Smooth muscle cell (in vitro differentiated cells): ENCODE measurements at regions not wholly inside any gene's neighbourhood (a gene's known extent, or its start where the extent isn't known, plus 50 kb on each side); places are given as distances from the start of the nearest gene placed in this dataset.

Experiments
- DNase-seq: peaks from one replicate; lab custom pipeline; 2025; ENCODE audit not compliant: unreplicated experiment; lab: John Stamatoyannopoulos, UW
- H2AFZ ChIP-seq: fragments of 200-600 bp; sonication (generic); 2 replicates; pipeline ENCODE4 v1.6.0; 2016; ENCODE audit warnings: antibody characterized with exemption, low read depth, mild to moderate bottlenecking
- H3F3A ChIP-seq: fragments of 200-600 bp; sonication (generic); 2 replicates; pipeline ENCODE4 v1.6.0; 2017; ENCODE audit warnings: antibody characterized with exemption, low read depth
- H3K27ac ChIP-seq: fragments of 200-600 bp; sonication (generic); 2 replicates; pipeline ENCODE4 v1.5.1; 2016; ENCODE audit warnings: low read depth, mild to moderate bottlenecking
- H3K27me3 ChIP-seq: fragments of 200-600 bp; sonication (generic); 2 replicates; pipeline ENCODE4 v1.6.1; 2016; ENCODE audit warnings: low read depth, mild to moderate bottlenecking
- H3K36me3 ChIP-seq: fragments of 200-600 bp; sonication (generic); 2 replicates; pipeline ENCODE4 v1.5.1; 2016; ENCODE audit warnings: low read depth
- H3K4me1 ChIP-seq: fragments of 200-600 bp; sonication (generic); 2 replicates; pipeline ENCODE4 v1.5.1; 2016; ENCODE audit warnings: low read depth
- H3K4me2 ChIP-seq: fragments of 200-600 bp; sonication (generic); 2 replicates; pipeline ENCODE4 v1.6.0; 2016; ENCODE audit warnings: mild to moderate bottlenecking
- H3K4me3 ChIP-seq: fragments of 200-600 bp; sonication (generic); 2 replicates; pipeline ENCODE4 v1.5.1; 2016; ENCODE audit warnings: mild to moderate bottlenecking
- H3K79me2 ChIP-seq: fragments of 200-600 bp; sonication (generic); 2 replicates; pipeline ENCODE4 v1.6.0; 2016; ENCODE audit warnings: low read depth, mild to moderate bottlenecking
- H3K9ac ChIP-seq: fragments of 200-600 bp; sonication (generic); 2 replicates; pipeline ENCODE4 v1.6.0; 2016; ENCODE audit warnings: low read depth
- H3K9me3 ChIP-seq: fragments of 200-600 bp; sonication (generic); replicated peaks from 2 replicates; pipeline ENCODE4 v1.5.1; 2016; ENCODE audit warnings: low read depth
- H4K20me1 ChIP-seq: fragments of 200-600 bp; sonication (generic); 2 replicates; pipeline ENCODE4 v1.6.0; 2016; ENCODE audit warnings: low read depth
- CTCF ChIP-seq: fragments of 200-600 bp; sonication (generic); IDR thresholded peaks from 2 replicates; pipeline ENCODE4 v1.5.1; 2017; ENCODE audit warnings: borderline replicate concordance, mild to moderate bottlenecking, antibody characterized with exemption; ENCODE audit not compliant: insufficient read depth, poor library complexity, severe bottlenecking
- WGBS: methylation state at CpG from one replicate; pipeline ENCODE4 v1.1.7; 2016; ENCODE audit warnings: low lambda C conversion rate; 5-methylcytosine and 5-hydroxymethylcytosine counted together

GRCh38 chr16:86380030-86380429 lies 130.3 kb upstream of the FOXF1 start:
- no peak overlapping the region for H3K4me3 ChIP-seq
- no peaks in the 10 kb centered on the region for H3K27me3 ChIP-seq
- no peak overlapping the region for H3K9ac ChIP-seq
- no peak overlapping the region for H3K27ac ChIP-seq
- DNase-seq, result no peak
- no peaks in the 10 kb centered on the region for H3K36me3 ChIP-seq
- no peak for TF ChIP-seq CTCF
- no peaks in the 10 kb centered on the region for H3K79me2 ChIP-seq
- no peaks in the 10 kb centered on the region for H3K9me3 ChIP-seq
- H3K4me1 ChIP-seq, result no peaks in the 10 kb centered on the region
- H3K4me2 ChIP-seq, result no peak overlapping the region
- no peak overlapping the region for H2AFZ ChIP-seq
- WGBS, result 85% methylated on average over 9 of the region's 9 CpGs
- no peaks in the 10 kb centered on the region for H4K20me1 ChIP-seq
- no peaks in the 10 kb centered on the region for H3F3A ChIP-seq

GRCh38 chr16:86381491-86381890 lies 128.8 kb upstream of the FOXF1 start:
- Histone ChIP-seq H3K4me3 (no peak overlapping the region), H3K79me2 (no peaks in the 10 kb centered on the region), H3K27me3 (no peaks in the 10 kb centered on the region), H3K9ac (no peak overlapping the region), H3K4me1 (no peaks in the 10 kb centered on the region), H3K9me3 (no peaks in the 10 kb centered on the region), H3K36me3 (no peaks in the 10 kb centered on the region), H3F3A (no peaks in the 10 kb centered on the region), H3K4me2 (no peak overlapping the region), H2AFZ (no peak overlapping the region), H3K27ac (no peak overlapping the region), H4K20me1 (no peaks in the 10 kb centered on the region)
- WGBS, result 85% methylated on average over 7 of the region's 7 CpGs
- no peak for DNase-seq
- TF ChIP-seq CTCF, result no peak

GRCh38 chr16:86382067-86382773 lies 128.1 kb upstream of the FOXF1 start:
- Histone ChIP-seq H3K36me3 (no peaks in the 10 kb centered on the region), H4K20me1 (no peaks in the 10 kb centered on the region), H2AFZ (no peak overlapping the region), H3K9ac (no peak overlapping the region), H3K4me2 (no peak overlapping the region), H3K4me1 (no peaks in the 10 kb centered on the region), H3K27ac (no peak overlapping the region), H3K27me3 (no peaks in the 10 kb centered on the region), H3F3A (no peaks in the 10 kb centered on the region), H3K4me3 (no peak overlapping the region), H3K9me3 (no peaks in the 10 kb centered on the region), H3K79me2 (no peaks in the 10 kb centered on the region)
- WGBS, result 94% methylated on average over 17 of the region's 17 CpGs
- no peak for TF ChIP-seq CTCF
- no peak for DNase-seq

GRCh38 chr16:86382774-86383407 lies 127.4 kb upstream of the FOXF1 start:
- Histone ChIP-seq H3K9me3 (no peaks in the 10 kb centered on the region), H3F3A (no peaks in the 10 kb centered on the region), H2AFZ (no peak overlapping the region), H4K20me1 (no peaks in the 10 kb centered on the region), H3K79me2 (no peaks in the 10 kb centered on the region), H3K4me1 (no peaks in the 10 kb centered on the region), H3K4me2 (no peak overlapping the region), H3K9ac (no peak overlapping the region), H3K27ac (no peak overlapping the region), H3K4me3 (no peak overlapping the region), H3K36me3 (no peaks in the 10 kb centered on the region), H3K27me3 (no peaks in the 10 kb centered on the region)
- TF ChIP-seq CTCF, result no peak
- 93% methylated on average over 15 of the region's 15 CpGs for WGBS
- DNase-seq, result no peak
